Endothelial cell of umbilical vein (primary cell): ENCODE measurements at regions not wholly inside any gene's neighbourhood (a gene's known extent, or its start where the extent isn't known, plus 50 kb on each side); places are given as distances from the start of the nearest gene placed in this dataset.

Source experiments
- BruUV-seq: library from RNA; stranded (reverse); fragments of 400-500 nt; replicated peaks from 2 replicates; lab custom pipeline; 2021; lab: Mats Ljungman, UMichigan
- CTCF ChIA-PET: fragments of 300-600, 350-600 bp; sonication (Branson Sonifier 250); formaldehyde crosslinking; loops from one replicate; lab custom pipeline; 2021; ENCODE audit warnings: antibody characterized with exemption, inconsistent platforms; lab: Charles Lee
- POLR2A ChIA-PET: fragments of 300-600, 350-600 bp; sonication (Branson Sonifier 250); formaldehyde crosslinking; loops from one replicate; lab custom pipeline; 2021; ENCODE audit warnings: antibody characterized with exemption, inconsistent platforms; lab: Charles Lee
- DNase-seq: peaks from one replicate; pipeline ENCODE4 v3.0.0-alpha.2; 2011; ENCODE audit warnings: low read depth, low spot score
- FAIRE-seq: peaks from 2 replicates; lab custom pipeline; 2011; peaks lifted over from hg19 to GRCh38; lab: Jason Lieb, UNC
- H2AFZ ChIP-seq: 2 replicates; pipeline ENCODE4 v1.6.0; 2012; ENCODE audit warnings: low read depth, low read length, control low read depth, inconsistent platforms
- H3K27ac ChIP-seq: 2 replicates; pipeline ENCODE4 v1.5.1; 2011; ENCODE audit warnings: low read depth, mild to moderate bottlenecking, control low read depth, low read length, moderate library complexity; ENCODE audit not compliant: insufficient read depth
- H3K27me3 ChIP-seq, 2 experiments: 2 replicates each; pipeline versions ENCODE4 v1.6.0 to v1.6.1; 2011; ENCODE audit warnings: low read length in 2 of 2, mixed read lengths in 1 of 2; ENCODE audit not compliant: control insufficient read depth in 2 of 2, insufficient read depth in 2 of 2
- H3K36me3 ChIP-seq, 2 experiments: 2 replicates in 1 of 2; 3 replicates in 1 of 2; pipeline ENCODE4 v1.5.1; 2011; ENCODE audit warnings: low read length in 2 of 2, mild to moderate bottlenecking in 1 of 2, moderate library complexity in 1 of 2; ENCODE audit not compliant: control insufficient read depth in 2 of 2, insufficient read depth in 2 of 2; ENCODE audit errors: extremely low read depth in 1 of 2
- H3K4me1 ChIP-seq: 3 replicates; pipeline ENCODE4 v1.5.1; 2011; ENCODE audit warnings: mild to moderate bottlenecking, low read length; ENCODE audit not compliant: control insufficient read depth, insufficient read depth; ENCODE audit errors: extremely low read depth
- H3K4me2 ChIP-seq: 2 replicates; pipeline ENCODE4 v1.6.1; 2011; ENCODE audit warnings: low read length, control low read depth, mixed read lengths; ENCODE audit not compliant: insufficient read depth
- H3K4me3 ChIP-seq, 3 experiments: fragments of 200-600 bp in 1 of 3; sonication (generic), shearing (Covaris generic) in 1 of 3; replicated peaks in 1 of 3; 2 replicates each; pipeline ENCODE4 v1.5.1; 2011 to 2016; ENCODE audit warnings: control low read depth in 3 of 3, low read length in 3 of 3, mild to moderate bottlenecking in 2 of 3, inconsistent platforms in 1 of 3, low read depth in 1 of 3, moderate library complexity in 1 of 3; ENCODE audit not compliant: insufficient read depth in 1 of 3
- H3K79me2 ChIP-seq: 2 replicates; pipeline ENCODE4 v1.6.0; 2012; ENCODE audit warnings: low read length, inconsistent platforms; ENCODE audit not compliant: control insufficient read depth, insufficient read depth
- H3K9ac ChIP-seq: replicated peaks from 2 replicates; pipeline ENCODE3; 2011; ENCODE audit warnings: low read length, control low read depth; ENCODE audit not compliant: insufficient read depth; ENCODE audit errors: extremely low read depth
- H3K9me1 ChIP-seq: replicated peaks from 3 replicates; pipeline ENCODE4 v1.6.0; 2011; ENCODE audit warnings: mild to moderate bottlenecking, low read length; ENCODE audit not compliant: control insufficient read depth, insufficient read depth; ENCODE audit errors: extremely low read depth
- H3K9me3 ChIP-seq: replicated peaks from 2 replicates; pipeline ENCODE4 v1.5.1; 2012; ENCODE audit warnings: low read length, inconsistent platforms; ENCODE audit not compliant: control insufficient read depth, insufficient read depth
- H4K20me1 ChIP-seq: replicated peaks from 2 replicates; pipeline ENCODE3; 2011; ENCODE audit warnings: mild to moderate bottlenecking, low read length; ENCODE audit not compliant: control insufficient read depth, insufficient read depth; ENCODE audit errors: extremely low read depth
- CTCF ChIP-seq, 2 donors: IDR thresholded peaks; 1 replicate in 1 of 2; 2 replicates in 1 of 2; pipeline ENCODE4 v1.5.1; 2011; ENCODE audit warnings: low read length in 2 of 2, mild to moderate bottlenecking in 2 of 2, moderate library complexity in 2 of 2, control low read depth in 1 of 2, inconsistent platforms in 1 of 2, low read depth in 1 of 2; ENCODE audit not compliant: insufficient read depth in 1 of 2; ENCODE audit errors: extremely low read depth in 1 of 2
- EZH2 ChIP-seq: IDR thresholded peaks from 2 replicates; pipeline ENCODE4 v1.6.1; 2012; ENCODE audit warnings: borderline replicate concordance, low read depth, mild to moderate bottlenecking, moderate library complexity, low read length, inconsistent platforms; ENCODE audit not compliant: severe bottlenecking
- FOS ChIP-seq: IDR thresholded peaks from 2 replicates; pipeline ENCODE4 v1.6.1; 2011; ENCODE audit warnings: mild to moderate bottlenecking, low read length, moderate library complexity, borderline replicate concordance; ENCODE audit not compliant: insufficient read depth
- GATA2 ChIP-seq: IDR thresholded peaks from 2 replicates; pipeline ENCODE4 v1.7.0; 2011; ENCODE audit warnings: low read depth, mild to moderate bottlenecking, moderate library complexity, mixed read lengths, low read length; ENCODE audit not compliant: insufficient read length, insufficient read depth
- JUN ChIP-seq: IDR thresholded peaks from 2 replicates; pipeline ENCODE4 v1.6.1; 2011; ENCODE audit warnings: borderline replicate concordance, low read depth; ENCODE audit not compliant: insufficient read length, insufficient read depth
- MAX ChIP-seq: IDR thresholded peaks from 2 replicates; pipeline ENCODE4 v1.6.1; 2011; ENCODE audit not compliant: insufficient read depth, insufficient read length
- MYC ChIP-seq: IDR thresholded peaks from one replicate; pipeline ENCODE4 v1.6.1; 2011; ENCODE audit warnings: mild to moderate bottlenecking, low read depth, low read length
- POLR2A ChIP-seq: IDR thresholded peaks from 2 replicates; pipeline ENCODE4 v1.6.1; 2012; ENCODE audit warnings: low read depth, mild to moderate bottlenecking, control low read depth, low read length
- POLR2AphosphoS5 ChIP-seq: IDR thresholded peaks from 2 replicates; pipeline ENCODE4 v1.6.1; 2012; ENCODE audit warnings: low read depth, mild to moderate bottlenecking, control low read depth, low read length, moderate library complexity; ENCODE audit not compliant: insufficient read depth
- dilution Hi-C: fragments of 300-500 bp; cut with MboI; formaldehyde crosslinking; loops from one replicate; pipeline ENCODE4 v1.15.0; 2019; ENCODE audit warnings: low sequenced_read_pairs; ENCODE audit not compliant: extremely low pct_ligation_motif_present
- intact Hi-C: fragments of 100-400 bp; cut with micrococcal nuclease; formaldehyde crosslinking; loops from one replicate; pipeline ENCODE4 v1.10.0; 2022

- Histone ChIP-seq H2AFZ (no peak overlapping the region), H3K4me3 (no peak overlapping the region), H3K79me2 (no peaks in the 10 kb centered on the region), H3K27ac (no peak overlapping the region), H3K4me1 (no peaks in the 10 kb centered on the region), H3K9me3 (no peaks in the 10 kb centered on the region), H3K9me1 (no peaks in the 10 kb centered on the region), H3K36me3 (no peaks in the 10 kb centered on the region), H3K27me3 (no peaks in the 10 kb centered on the region), H3K9ac (no peak overlapping the region), H3K4me2 (no peak overlapping the region), H4K20me1 (no peaks in the 10 kb centered on the region)
- intact Hi-C loops = no loop called here
- FAIRE-seq (no peak), DNase-seq (no peak)
- ChIA-PET CTCF (interaction anchor here (0.7 to 1.5 kb wide), 3 partner anchors 20 to 51 kb away, joined by 3 to 4 read pairs (median 3); no protein-coding TSS in a partner anchor), POLR2A (no interaction called here)
- TF ChIP-seq EZH2 (no peak), GATA2 (no peak), MYC (no peak), JUN (no peak), MAX (no peak), FOS (no peak)
- no TSS peak for BruUV-seq
- dilution Hi-C loops = no loop called here
These were observed 175.7 kb upstream of the COL11A1 start for GRCh38 chr1:103283841-103284669.

GRCh38 chr1:103283371-103283770 is 175.0 kb upstream of the COL11A1 start:
- dilution Hi-C loops (no loop called here), intact Hi-C loops (no loop called here)
- Histone ChIP-seq H2AFZ (no peak overlapping the region), H3K9me1 (no peaks in the 10 kb centered on the region), H3K27ac (no peak overlapping the region), H3K36me3 (no peaks in the 10 kb centered on the region), H3K79me2 (no peaks in the 10 kb centered on the region), H3K9me3 (no peaks in the 10 kb centered on the region), H3K4me3 (no peak overlapping the region), H3K4me1 (no peaks in the 10 kb centered on the region), H4K20me1 (no peaks in the 10 kb centered on the region), H3K9ac (no peak overlapping the region), H3K27me3 (no peaks in the 10 kb centered on the region), H3K4me2 (no peak overlapping the region)
- no peak for FAIRE-seq
- ChIA-PET CTCF (interaction anchor here (0.7 to 1.5 kb wide), 3 partner anchors 20 to 52 kb away, joined by 3 to 4 read pairs (median 3); no protein-coding TSS in a partner anchor), POLR2A (no interaction called here)
- no peak for DNase-seq
- BruUV-seq = no TSS peak
- no peak for TF ChIP-seq POLR2AphosphoS5
- TF ChIP-seq POLR2A = no peak
- TF ChIP-seq EZH2 = no peak
- TF ChIP-seq CTCF (IDR thresholded peaks at IDR 0.05; ENCODE audit: extremely low read depth in 1 of 2, insufficient read depth in 1 of 2, low read depth in 1 of 2, low read length in 2 of 2) = no peak
- TF ChIP-seq MYC = no peak
- no peak for TF ChIP-seq MAX
- TF ChIP-seq FOS = no peak
- TF ChIP-seq JUN = no peak
- TF ChIP-seq GATA2 = no peak
